ENCODE measurements at regions not wholly inside any gene's neighbourhood (a gene's known extent, or its start where the extent isn't known, plus 50 kb on each side); places are given as distances from the start of the nearest gene placed in this dataset.
"Not testable (repeated sequence)": the region's sequence is repeated elsewhere in the genome, so short reads cannot be mapped to it uniquely, and the experiment has no call there.

GRCh38 chrX:55142206-55142918, 53.5 kb downstream of the PAGE2 start:
- no peak overlapping the region for H3K4me3 Mint-ChIP-seq
- no peaks in the 10 kb centered on the region for H3K27me3 Mint-ChIP-seq
- H3K9me3 Mint-ChIP-seq = no peaks in the 10 kb centered on the region
- ATAC-seq (no peak), DNase-seq (no peak)
- no peaks in the 10 kb centered on the region for H3K4me1 Mint-ChIP-seq
- no peak overlapping the region for H3K27ac Mint-ChIP-seq

GRCh38 chrX:55142919-55143310, 54.1 kb downstream of the PAGE2 start:
- DNase-seq (no peak), ATAC-seq (no peak)
- Mint-ChIP-seq H3K9me3 (no peaks in the 10 kb centered on the region), H3K27me3 (no peaks in the 10 kb centered on the region), H3K27ac (no peak overlapping the region), H3K4me1 (no peaks in the 10 kb centered on the region), H3K4me3 (no peak overlapping the region)

DNA sequence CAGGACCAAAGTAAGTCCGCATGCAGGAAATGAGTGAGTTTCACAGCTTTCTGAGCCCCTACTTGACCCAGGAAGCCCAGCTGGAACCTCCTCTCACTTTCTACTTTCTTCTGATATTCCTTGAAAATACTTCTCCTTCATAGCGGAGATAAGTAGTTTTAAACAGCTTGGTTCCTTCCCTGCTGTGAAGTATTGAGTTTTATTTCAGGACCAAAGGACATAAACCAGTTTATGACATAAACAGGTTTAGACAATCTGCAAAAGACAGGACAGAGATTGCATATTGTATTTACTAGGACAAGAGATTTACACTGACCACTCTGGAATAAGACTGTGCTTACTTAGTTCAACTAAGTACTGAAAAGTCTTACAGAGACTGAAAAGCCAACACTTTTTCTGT, 54.8 kb downstream of the PAGE2 start:
- Mint-ChIP-seq H3K4me3 (no peak overlapping the region), H3K9me3 (no peaks in the 10 kb centered on the region), H3K27me3 (no peaks in the 10 kb centered on the region), H3K4me1 (no peaks in the 10 kb centered on the region), H3K27ac (no peak overlapping the region)
- no peak for DNase-seq
- no peak for ATAC-seq

DNA sequence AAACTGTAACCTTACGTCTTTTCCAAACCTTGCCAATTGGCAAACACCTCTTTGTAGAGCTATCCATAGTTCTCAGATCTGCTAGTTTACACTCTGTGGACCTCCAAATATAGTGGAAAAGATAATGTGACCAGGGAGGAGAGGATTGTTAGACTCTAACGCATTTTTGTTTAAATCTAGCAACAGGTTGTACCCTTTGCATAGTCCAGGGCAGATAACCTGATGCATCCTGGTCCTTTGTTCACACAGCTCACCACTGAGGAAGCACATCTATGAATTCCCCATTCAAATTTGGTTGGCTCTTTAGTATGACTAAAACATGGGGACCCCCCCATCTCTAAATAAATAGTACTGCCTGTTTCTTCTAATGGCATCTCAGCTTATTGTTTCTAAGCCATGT, 55.9 kb downstream of the PAGE2 start:
- Mint-ChIP-seq H3K27ac (no peak overlapping the region), H3K4me1 (no peaks in the 10 kb centered on the region), H3K9me3 (no peaks in the 10 kb centered on the region), H3K4me3 (no peak overlapping the region), H3K27me3 (no peaks in the 10 kb centered on the region)
- ATAC-seq (no peak), DNase-seq (no peak)

- DNase-seq (no peak), ATAC-seq (no peak)
- Mint-ChIP-seq H3K27me3 (no peaks in the 10 kb centered on the region), H3K9me3 (no peaks in the 10 kb centered on the region), H3K4me1 (no peaks in the 10 kb centered on the region), H3K27ac (no peak overlapping the region), H3K4me3 (no peak overlapping the region)
These were observed 60.4 kb downstream of the PAGE2 start for GRCh38 chrX:55149242-55149641.

DNA sequence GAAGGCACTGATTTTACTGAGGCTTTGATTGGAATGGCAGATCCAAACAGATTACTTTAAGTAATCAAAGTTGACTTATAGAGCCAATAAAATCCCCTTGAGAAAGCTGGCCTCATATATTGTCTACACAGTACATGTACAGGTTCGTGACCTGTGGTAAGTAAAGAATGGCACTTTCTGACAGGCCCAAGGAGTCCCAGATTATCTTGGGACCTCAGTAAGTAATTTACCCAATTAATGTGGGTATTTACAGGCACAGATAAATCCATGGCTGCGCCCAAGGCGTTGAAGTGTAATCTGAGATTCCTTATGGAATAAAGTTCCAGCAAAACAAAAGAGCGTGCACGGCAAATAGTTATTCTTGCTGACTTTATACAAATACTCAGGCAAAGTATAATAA, 62.4 kb downstream of the PAGE2 start:
- H3K27ac Mint-ChIP-seq = no peak overlapping the region
- H3K4me3 Mint-ChIP-seq = no peak overlapping the region
- DNase-seq (no peak), ATAC-seq (no peak)
- no peaks in the 10 kb centered on the region for H3K4me1 Mint-ChIP-seq
- no peaks in the 10 kb centered on the region for H3K9me3 Mint-ChIP-seq
- no peaks in the 10 kb centered on the region for H3K27me3 Mint-ChIP-seq

DNA sequence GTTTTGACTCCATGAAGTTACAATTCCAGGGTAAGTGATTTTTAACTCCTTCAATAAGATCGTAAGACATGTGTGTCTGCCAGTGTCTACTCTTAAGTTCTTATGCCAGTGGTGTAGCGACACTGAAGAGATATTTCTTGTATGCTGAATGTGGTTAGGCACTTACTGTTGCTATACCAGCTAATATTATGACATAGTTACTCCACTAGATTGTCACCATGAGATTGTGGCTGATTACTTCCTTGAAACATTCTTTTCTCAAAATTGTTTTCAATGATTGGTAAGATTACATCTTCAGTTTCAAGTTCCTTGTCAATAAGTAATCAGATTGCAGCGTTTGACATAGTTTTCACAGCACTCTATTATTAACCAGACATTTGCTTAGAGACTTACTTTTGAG, 60.6 kb upstream of the PAGE5 start:
- ATAC-seq (no peak), DNase-seq (no peak)
- H3K4me1 Mint-ChIP-seq = peaks cover 8% of the 10 kb centered on the region
- H3K27me3 Mint-ChIP-seq = no peaks in the 10 kb centered on the region
- no peak overlapping the region for H3K27ac Mint-ChIP-seq
- peak overlapping the region; percentile 84 to 90 for H3K4me3 Mint-ChIP-seq
- H3K9me3 Mint-ChIP-seq = peaks cover 0 to 6% of the 10 kb centered on the region in 2 donors

GRCh38 chrX:55160685-55161552, 59.2 kb upstream of the PAGE5 start:
- peak; percentile 86 to 92 for DNase-seq

DNA sequence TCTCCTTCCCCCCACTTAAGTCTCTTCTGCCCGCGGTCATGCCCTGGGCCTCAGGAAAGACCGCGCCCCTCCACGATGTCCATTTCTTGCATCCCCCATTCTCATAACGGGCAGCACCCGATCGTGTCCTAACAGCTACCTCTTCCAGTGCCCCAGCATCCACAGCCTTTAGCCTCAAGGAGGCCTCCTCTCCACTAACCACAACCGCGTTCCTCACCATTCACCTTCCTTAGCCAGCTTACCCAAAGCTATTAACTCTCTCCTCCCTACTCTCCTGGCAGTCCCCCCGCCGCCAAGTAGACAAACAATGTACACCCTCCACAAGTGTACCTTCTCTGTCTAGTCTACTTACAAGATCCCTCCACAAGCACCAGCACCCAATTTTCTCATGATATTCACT, 58.6 kb upstream of the PAGE5 start:
- Mint-ChIP-seq H3K9me3 (peaks cover 0 to 6% of the 10 kb centered on the region in 2 donors), H3K4me1 (peaks cover 8% of the 10 kb centered on the region)

More at GRCh38 chrX:55160685-55161552, 59.2 kb upstream of the PAGE5 start:
- Mint-ChIP-seq H3K4me1 (peaks cover 8% of the 10 kb centered on the region), H3K27me3 (no peaks in the 10 kb centered on the region), H3K9me3 (peaks cover 0 to 6% of the 10 kb centered on the region in 2 donors), H3K27ac (peak overlapping the region; percentile 75 to 89), H3K4me3 (peak overlapping the region; percentile 84 to 90)
- peak; percentile 96 for ATAC-seq

GRCh38 chrX:55163171-55163570, 57.0 kb upstream of the PAGE5 start:
- H3K4me1 Mint-ChIP-seq = peaks cover 8% of the 10 kb centered on the region
- H3K9me3 Mint-ChIP-seq = peaks cover 0 to 6% of the 10 kb centered on the region in 2 donors
- no peak overlapping the region for H3K27ac Mint-ChIP-seq
- no peaks in the 10 kb centered on the region for H3K27me3 Mint-ChIP-seq
- DNase-seq = no peak
- no peak for ATAC-seq
- H3K4me3 Mint-ChIP-seq = no peak overlapping the region

More for the DNA sequence above, 58.6 kb upstream of the PAGE5 start:
- Mint-ChIP-seq H3K4me3 (peak overlapping the region; percentile 84 to 90), H3K27me3 (no peaks in the 10 kb centered on the region), H3K27ac (peak overlapping the region; percentile 89 to 96)
- DNase-seq = no peak
- ATAC-seq = no peak

DNA sequence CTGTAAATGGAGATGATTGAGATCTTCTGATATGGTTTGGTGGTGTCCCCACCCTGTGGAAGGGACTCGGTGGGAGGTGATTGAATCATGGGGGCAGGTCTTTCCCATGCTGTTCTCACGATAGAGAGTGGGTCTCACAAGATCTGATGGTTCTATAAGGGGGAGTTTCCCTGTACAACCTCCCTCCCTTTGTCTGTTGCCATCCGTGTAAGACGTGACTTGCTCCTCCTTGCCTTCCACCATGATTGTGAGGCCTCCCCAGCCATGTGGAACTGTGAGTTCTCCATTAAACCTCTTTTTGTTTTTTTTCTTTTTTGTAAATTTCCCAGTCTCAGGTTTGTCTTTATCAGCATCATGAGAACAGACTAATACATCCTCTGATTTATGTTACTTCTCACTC, 55.1 kb upstream of the PAGE5 start:
- not testable (repeated sequence) for DNase-seq, H3K27me3 Mint-ChIP-seq, H3K9me3 Mint-ChIP-seq, H3K4me3 Mint-ChIP-seq, H3K4me1 Mint-ChIP-seq, ATAC-seq, H3K27ac Mint-ChIP-seq

DNA sequence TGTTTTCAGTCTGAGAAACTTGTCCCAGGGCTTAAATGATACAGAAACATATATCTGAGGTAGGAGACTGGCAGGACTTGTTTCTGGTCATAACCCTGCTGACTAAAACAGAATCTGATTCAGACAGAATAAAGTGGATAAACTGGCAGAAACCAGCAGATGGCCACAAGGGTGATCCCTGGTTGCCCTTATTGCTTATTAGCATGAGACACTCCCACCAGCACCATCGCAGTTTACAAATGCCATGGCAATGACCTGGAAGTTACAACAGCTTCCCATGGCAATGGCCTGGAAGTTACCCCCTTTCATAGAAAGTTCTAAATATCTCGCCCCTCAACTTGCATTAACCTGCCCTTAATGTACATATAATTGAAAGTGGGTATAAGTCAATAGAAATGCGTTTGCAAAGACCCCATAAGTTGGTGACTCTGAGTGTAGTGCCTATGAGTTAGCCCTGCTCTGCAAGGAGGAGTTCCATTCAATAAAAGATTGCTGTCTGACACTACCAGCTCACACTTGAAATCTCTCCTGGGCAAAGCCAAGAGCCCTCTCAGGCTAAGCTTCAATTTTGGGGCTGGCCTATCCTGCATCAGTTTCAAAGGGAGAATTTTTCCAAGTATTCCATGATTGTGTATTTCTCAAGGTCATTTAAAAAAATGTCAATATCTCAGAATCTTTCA, 52.9 kb upstream of the PAGE5 start:
- Mint-ChIP-seq H3K27ac (no peak overlapping the region), H3K4me3 (no peak overlapping the region), H3K4me1 (no peaks in the 10 kb centered on the region), H3K27me3 (no peaks in the 10 kb centered on the region), H3K9me3 (peaks cover 0 to 6% of the 10 kb centered on the region in 2 donors)
- no peak for ATAC-seq
- no peak for DNase-seq

DNA sequence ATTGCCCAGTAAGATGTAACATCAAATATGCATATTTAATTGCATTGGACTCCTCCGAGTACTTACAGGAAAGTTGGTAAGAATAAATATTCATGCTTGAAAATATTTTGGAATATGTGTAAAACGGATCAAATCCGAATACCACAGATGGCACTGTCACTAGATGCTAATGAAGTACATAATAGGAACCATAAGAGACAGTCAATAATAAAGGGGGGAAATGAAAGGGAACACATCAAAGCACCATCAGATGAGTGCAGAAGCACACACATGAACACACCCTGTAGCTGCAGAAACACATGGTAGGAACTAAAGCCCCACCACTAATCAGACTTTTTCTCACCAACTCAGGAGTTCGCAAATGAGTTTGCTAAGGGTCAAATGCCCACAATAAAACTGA, 52.2 kb upstream of the PAGE5 start:
- Mint-ChIP-seq H3K27ac (no peak overlapping the region), H3K27me3 (no peaks in the 10 kb centered on the region), H3K9me3 (no peaks in the 10 kb centered on the region), H3K4me3 (no peak overlapping the region), H3K4me1 (no peaks in the 10 kb centered on the region)
- DNase-seq (no peak), ATAC-seq (no peak)

DNA sequence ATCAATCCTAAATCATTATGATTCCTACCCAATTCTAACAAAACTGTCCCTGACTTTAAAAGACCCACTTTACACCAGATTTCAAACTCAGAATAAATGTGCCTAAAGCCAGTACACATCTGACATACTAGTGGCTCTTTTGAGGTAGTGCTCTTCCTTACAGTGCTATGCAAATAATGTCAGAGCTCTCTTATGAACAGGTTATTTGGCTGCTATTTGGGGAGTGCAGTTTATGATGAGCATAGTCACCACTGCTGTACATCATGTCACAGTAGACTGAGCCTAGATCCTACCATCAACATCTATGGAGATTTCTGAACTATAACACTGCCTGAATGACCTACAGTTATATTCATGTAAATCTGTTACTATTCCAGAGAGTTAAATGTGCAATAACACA, 50.4 kb upstream of the PAGE5 start:
- no peak for ATAC-seq
- no peaks in the 10 kb centered on the region for H3K4me1 Mint-ChIP-seq
- no peaks in the 10 kb centered on the region for H3K9me3 Mint-ChIP-seq
- no peak overlapping the region for H3K4me3 Mint-ChIP-seq
- DNase-seq = no peak
- H3K27ac Mint-ChIP-seq = no peak overlapping the region
- H3K27me3 Mint-ChIP-seq = no peaks in the 10 kb centered on the region

Data from stimulated activated naive CD8-positive, alpha-beta T cell treated with anti-CD3 and anti-CD28 coated beads, Interleukin-15, amount 100 ng/mL, for 72 hours (primary cell).